ENCODE measurements at regions not wholly inside any gene's neighbourhood (a gene's known extent, or its start where the extent isn't known, plus 50 kb on each side); places are given as distances from the start of the nearest gene placed in this dataset.

GRCh38 chr3:168895419-168895818 lies 768.1 kb downstream of the MECOM start:
- H3K36me3 ChIP-seq (ENCODE audit: insufficient read depth, low read length) = no peaks in the 10 kb centered on the region
- TF ChIP-seq CTCF (IDR thresholded peaks at IDR 0.05; ENCODE audit: extremely low read depth, low read depth, low read length) = no peak
- H3K9me3 ChIP-seq (ENCODE audit: low read depth, low read length) = no peaks in the 10 kb centered on the region
- no peak for DNase-seq (ENCODE audit: insufficient read length, low spot score, missing footprints)
- no peaks in the 10 kb centered on the region for H3K4me1 ChIP-seq (ENCODE audit: insufficient read depth, low read length)
- H3K4me3 ChIP-seq (ENCODE audit: insufficient read depth, low read length) = no peak overlapping the region
- no peak overlapping the region for H2AFZ ChIP-seq (ENCODE audit: low read length)
- H3K27ac ChIP-seq (ENCODE audit: low read depth, low read length) = no peak overlapping the region
- H4K20me1 ChIP-seq (ENCODE audit: insufficient read depth, low read length) = no peaks in the 10 kb centered on the region
- H3K4me2 ChIP-seq (ENCODE audit: insufficient read depth, low read length) = no peak overlapping the region
- H3K79me2 ChIP-seq (ENCODE audit: insufficient read depth, low read length) = no peaks in the 10 kb centered on the region
- H3K27me3 ChIP-seq (ENCODE audit: insufficient read depth, low read length) = no peaks in the 10 kb centered on the region

GRCh38 chr3:168894214-168894613 lies 769.3 kb downstream of the MECOM start:
- no peak overlapping the region for H3K4me3 ChIP-seq (ENCODE audit: insufficient read depth, low read length)
- H3K79me2 ChIP-seq (ENCODE audit: insufficient read depth, low read length) = no peaks in the 10 kb centered on the region
- H3K27ac ChIP-seq (ENCODE audit: low read depth, low read length) = no peak overlapping the region
- H3K4me1 ChIP-seq (ENCODE audit: insufficient read depth, low read length) = no peaks in the 10 kb centered on the region
- no peak for TF ChIP-seq CTCF (IDR thresholded peaks at IDR 0.05; ENCODE audit: extremely low read depth, low read depth, low read length)
- H3K9me3 ChIP-seq (ENCODE audit: low read depth, low read length) = no peaks in the 10 kb centered on the region
- H3K4me2 ChIP-seq (ENCODE audit: insufficient read depth, low read length) = no peak overlapping the region
- no peaks in the 10 kb centered on the region for H4K20me1 ChIP-seq (ENCODE audit: insufficient read depth, low read length)
- no peaks in the 10 kb centered on the region for H3K36me3 ChIP-seq (ENCODE audit: insufficient read depth, low read length)
- H3K27me3 ChIP-seq (ENCODE audit: insufficient read depth, low read length) = no peaks in the 10 kb centered on the region
- DNase-seq (ENCODE audit: insufficient read length, low spot score, missing footprints) = no peak
- H2AFZ ChIP-seq (ENCODE audit: low read length) = no peak overlapping the region

- H3K4me3 ChIP-seq (ENCODE audit: insufficient read depth, low read length) = no peak overlapping the region
- no peaks in the 10 kb centered on the region for H3K9me3 ChIP-seq (ENCODE audit: low read depth, low read length)
- no peak overlapping the region for H3K27ac ChIP-seq (ENCODE audit: low read depth, low read length)
- H2AFZ ChIP-seq (ENCODE audit: low read length) = peak overlapping the region; percentile 53
- no peaks in the 10 kb centered on the region for H4K20me1 ChIP-seq (ENCODE audit: insufficient read depth, low read length)
- H3K79me2 ChIP-seq (ENCODE audit: insufficient read depth, low read length) = no peaks in the 10 kb centered on the region
- H3K4me2 ChIP-seq (ENCODE audit: insufficient read depth, low read length) = no peak overlapping the region
- H3K27me3 ChIP-seq (ENCODE audit: insufficient read depth, low read length) = no peaks in the 10 kb centered on the region
- H3K36me3 ChIP-seq (ENCODE audit: insufficient read depth, low read length) = no peaks in the 10 kb centered on the region
- no peak for TF ChIP-seq CTCF (IDR thresholded peaks at IDR 0.05; ENCODE audit: extremely low read depth, low read depth, low read length)
- no peak for DNase-seq (ENCODE audit: insufficient read length, low spot score, missing footprints)
- peaks cover 21% of the 10 kb centered on the region for H3K4me1 ChIP-seq (ENCODE audit: insufficient read depth, low read length)
Observed at GRCh38 chr3:168889666-168890065, 773.8 kb downstream of the MECOM start.

GRCh38 chr3:168888781-168889180 lies 774.7 kb downstream of the MECOM start:
- no peaks in the 10 kb centered on the region for H3K36me3 ChIP-seq (ENCODE audit: insufficient read depth, low read length)
- no peaks in the 10 kb centered on the region for H4K20me1 ChIP-seq (ENCODE audit: insufficient read depth, low read length)
- peak overlapping the region; percentile 44 for H2AFZ ChIP-seq (ENCODE audit: low read length)
- no peak overlapping the region for H3K4me3 ChIP-seq (ENCODE audit: insufficient read depth, low read length)
- H3K79me2 ChIP-seq (ENCODE audit: insufficient read depth, low read length) = no peaks in the 10 kb centered on the region
- no peak overlapping the region for H3K27ac ChIP-seq (ENCODE audit: low read depth, low read length)
- H3K4me2 ChIP-seq (ENCODE audit: insufficient read depth, low read length) = no peak overlapping the region
- H3K27me3 ChIP-seq (ENCODE audit: insufficient read depth, low read length) = no peaks in the 10 kb centered on the region
- no peaks in the 10 kb centered on the region for H3K9me3 ChIP-seq (ENCODE audit: low read depth, low read length)
- peaks cover 30% of the 10 kb centered on the region for H3K4me1 ChIP-seq (ENCODE audit: insufficient read depth, low read length)
- peak; percentile 3 for DNase-seq (ENCODE audit: insufficient read length, low spot score, missing footprints)
- no peak for TF ChIP-seq CTCF (IDR thresholded peaks at IDR 0.05; ENCODE audit: extremely low read depth, low read depth, low read length)
